GM12864 (cell line): ENCODE measurements at regions not wholly inside any gene's neighbourhood (a gene's known extent, or its start where the extent isn't known, plus 50 kb on each side); places are given as distances from the start of the nearest gene placed in this dataset.

Experiments used
- DNase-seq: peaks from one replicate; pipeline ENCODE4 v3.0.0-alpha.2; 2011; ENCODE audit warnings: low read depth
- H3K4me3 ChIP-seq: 2 replicates; pipeline ENCODE4 v1.5.1; 2011; ENCODE audit warnings: mild to moderate bottlenecking, low read depth, low read length, control low read depth
- TF ChIP-seq, protein P1 (sequence below): IDR thresholded peaks from 2 replicates; pipeline ENCODE4 v1.5.1; 2011; ENCODE audit warnings: low read depth, mild to moderate bottlenecking, moderate library complexity, low read length, control low read depth, inconsistent platforms; ENCODE audit errors: missing control alignments

DNA sequence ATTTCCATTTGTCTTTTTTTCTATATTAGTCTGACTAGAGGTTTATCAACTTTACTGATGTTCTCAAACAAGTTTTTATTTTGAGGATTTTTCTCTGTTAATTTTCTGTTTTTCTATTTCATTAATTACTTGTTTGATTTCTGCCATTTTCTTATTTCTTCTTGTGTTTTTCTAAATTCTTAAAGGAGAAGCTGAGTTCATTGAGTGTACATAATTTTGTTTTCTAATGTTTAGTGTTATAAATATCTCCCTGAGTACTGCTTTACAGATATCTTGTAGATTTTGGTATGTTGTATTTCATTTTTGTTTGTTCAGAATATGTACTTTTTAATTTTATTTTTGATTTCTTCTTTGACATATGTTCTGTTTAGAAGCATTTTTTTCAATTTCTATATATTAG is 1404.3 kb upstream of the MIR17HG start:
- TF ChIP-seq, protein P1, sequence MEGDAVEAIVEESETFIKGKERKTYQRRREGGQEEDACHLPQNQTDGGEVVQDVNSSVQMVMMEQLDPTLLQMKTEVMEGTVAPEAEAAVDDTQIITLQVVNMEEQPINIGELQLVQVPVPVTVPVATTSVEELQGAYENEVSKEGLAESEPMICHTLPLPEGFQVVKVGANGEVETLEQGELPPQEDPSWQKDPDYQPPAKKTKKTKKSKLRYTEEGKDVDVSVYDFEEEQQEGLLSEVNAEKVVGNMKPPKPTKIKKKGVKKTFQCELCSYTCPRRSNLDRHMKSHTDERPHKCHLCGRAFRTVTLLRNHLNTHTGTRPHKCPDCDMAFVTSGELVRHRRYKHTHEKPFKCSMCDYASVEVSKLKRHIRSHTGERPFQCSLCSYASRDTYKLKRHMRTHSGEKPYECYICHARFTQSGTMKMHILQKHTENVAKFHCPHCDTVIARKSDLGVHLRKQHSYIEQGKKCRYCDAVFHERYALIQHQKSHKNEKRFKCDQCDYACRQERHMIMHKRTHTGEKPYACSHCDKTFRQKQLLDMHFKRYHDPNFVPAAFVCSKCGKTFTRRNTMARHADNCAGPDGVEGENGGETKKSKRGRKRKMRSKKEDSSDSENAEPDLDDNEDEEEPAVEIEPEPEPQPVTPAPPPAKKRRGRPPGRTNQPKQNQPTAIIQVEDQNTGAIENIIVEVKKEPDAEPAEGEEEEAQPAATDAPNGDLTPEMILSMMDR = no peak
- H3K4me3 ChIP-seq = no peak overlapping the region
- DNase-seq = no peak

GRCh38 chr13:89950225-89950624 is 1397.3 kb upstream of the MIR17HG start:
- no peak overlapping the region for H3K4me3 ChIP-seq
- TF ChIP-seq, protein P1 = no peak
- no peak for DNase-seq

DNA sequence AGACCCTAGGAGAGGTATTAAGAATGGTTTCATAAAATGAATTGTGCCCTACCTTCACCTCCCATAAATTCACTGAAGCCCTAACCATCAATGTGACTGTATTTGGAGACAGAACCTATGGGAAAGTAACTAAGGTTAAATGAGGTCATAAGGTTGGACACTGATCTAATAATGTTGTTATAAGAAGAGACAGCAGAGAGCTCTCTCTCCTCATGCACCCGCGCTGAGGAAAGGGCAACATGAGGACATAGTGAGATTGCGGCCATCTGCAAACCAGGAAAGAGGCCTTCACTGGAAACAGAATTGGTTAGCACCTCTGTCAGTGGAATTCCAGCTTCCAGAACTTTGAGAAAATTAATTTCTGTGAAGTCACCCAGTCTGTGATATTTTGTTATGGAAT is 1396.1 kb upstream of the MIR17HG start:
- H3K4me3 ChIP-seq = no peak overlapping the region
- TF ChIP-seq, protein P1 = no peak
- DNase-seq = no peak

- TF ChIP-seq, protein P1 = no peak
- no peak overlapping the region for H3K4me3 ChIP-seq
- DNase-seq = no peak
Measured at GRCh38 chr13:89953581-89953980, 1393.9 kb upstream of the MIR17HG start.

- TF ChIP-seq, protein P1 = no peak
- H3K4me3 ChIP-seq = no peak overlapping the region
- DNase-seq = no peak
Measured at GRCh38 chr13:89955773-89956172, 1391.7 kb upstream of the MIR17HG start.

DNA sequence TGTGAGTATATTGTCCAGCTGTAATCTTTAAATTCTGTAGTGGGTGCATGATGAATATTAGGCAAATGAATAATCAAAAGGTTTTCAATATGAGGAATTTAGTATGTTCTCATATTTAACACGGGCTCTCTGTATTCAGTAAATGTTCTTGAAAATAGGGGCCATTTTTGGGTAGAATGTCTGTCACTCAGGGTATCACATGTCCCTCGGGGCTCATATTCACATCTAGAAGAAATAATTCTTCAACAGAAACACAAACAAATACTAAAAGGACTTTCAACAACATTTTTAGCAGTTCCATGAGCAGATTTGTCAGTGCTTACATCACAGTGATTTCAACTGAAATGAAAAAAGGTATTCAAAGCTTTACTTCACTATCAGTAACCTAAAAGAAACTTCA is 1388.4 kb upstream of the MIR17HG start:
- H3K4me3 ChIP-seq = no peak overlapping the region
- no peak for DNase-seq
- TF ChIP-seq, protein P1 = no peak

GRCh38 chr13:89965252-89965651 is 1382.2 kb upstream of the MIR17HG start:
- DNase-seq = no peak
- no peak overlapping the region for H3K4me3 ChIP-seq
- TF ChIP-seq, protein P1 = no peak
